Mesenchymal stem cell (in vitro differentiated cells and primary cell): ENCODE measurements at regions not wholly inside any gene's neighbourhood (a gene's known extent, or its start where the extent isn't known, plus 50 kb on each side); places are given as distances from the start of the nearest gene placed in this dataset.

Source experiments
- DNase-seq: peaks from one replicate; pipeline ENCODE4 v3.0.0-alpha.2; 2013
- H2AFZ ChIP-seq: one replicate; pipeline ENCODE4 v1.6.1; 2013; ENCODE audit warnings: low read depth, mild to moderate bottlenecking, control low read depth, inconsistent platforms, low read length, moderate library complexity
- H2AK5ac ChIP-seq: 2 replicates; pipeline ENCODE4 v1.6.1; 2013; ENCODE audit warnings: low read length, moderate library complexity, mild to moderate bottlenecking, inconsistent platforms; ENCODE audit not compliant: severe bottlenecking
- H2BK120ac ChIP-seq: one replicate; pipeline ENCODE4 v1.6.1; 2013; ENCODE audit warnings: low read depth, mild to moderate bottlenecking, inconsistent platforms, low read length, moderate library complexity
- H2BK12ac ChIP-seq, 2 experiments: one replicate each; pipeline ENCODE4 v1.6.1; 2013; ENCODE audit warnings: inconsistent platforms in 2 of 2, low read length in 2 of 2, mild to moderate bottlenecking in 2 of 2, moderate library complexity in 2 of 2, control low read depth in 1 of 2
- H2BK15ac ChIP-seq: one replicate; pipeline ENCODE4 v1.6.1; 2013; ENCODE audit warnings: mild to moderate bottlenecking, low read depth, inconsistent platforms; ENCODE audit not compliant: poor library complexity, severe bottlenecking
- H2BK5ac ChIP-seq: 2 replicates; pipeline ENCODE4 v1.6.1; 2013; ENCODE audit warnings: low read depth, mild to moderate bottlenecking, low read length, control low read depth, inconsistent platforms; ENCODE audit not compliant: poor library complexity, severe bottlenecking
- H3K14ac ChIP-seq, 2 experiments: one replicate each; pipeline ENCODE4 v1.6.1; 2013; ENCODE audit warnings: inconsistent platforms in 2 of 2, low read length in 2 of 2, control low read depth in 1 of 2, mild to moderate bottlenecking in 1 of 2, moderate library complexity in 1 of 2
- H3K18ac ChIP-seq, 2 experiments: one replicate each; pipeline ENCODE4 v1.6.1; 2013; ENCODE audit warnings: inconsistent platforms in 2 of 2, low read length in 2 of 2, control low read depth in 1 of 2, low read depth in 1 of 2, mild to moderate bottlenecking in 1 of 2
- H3K23ac ChIP-seq, 2 experiments: one replicate each; pipeline ENCODE4 v1.6.1; 2013; ENCODE audit warnings: inconsistent platforms in 2 of 2, low read length in 2 of 2, mild to moderate bottlenecking in 2 of 2, moderate library complexity in 2 of 2, control low read depth in 1 of 2
- H3K27ac ChIP-seq: 2 replicates; pipeline ENCODE4 v1.5.1; 2013; ENCODE audit warnings: mild to moderate bottlenecking, moderate library complexity, low read length, control low read depth, inconsistent platforms; ENCODE audit not compliant: poor library complexity, severe bottlenecking
- H3K27me3 ChIP-seq, 2 experiments: 2 replicates each; pipeline versions ENCODE4 v1.6.1 to v1.7.0; 2013; ENCODE audit warnings: low read length in 2 of 2, mild to moderate bottlenecking in 2 of 2, moderate library complexity in 2 of 2, control low read depth in 1 of 2, inconsistent platforms in 1 of 2; ENCODE audit not compliant: control insufficient read depth in 1 of 2, insufficient read depth in 1 of 2
- H3K36me3 ChIP-seq, 2 experiments: 2 replicates each; pipeline versions ENCODE4 v1.6.1 to v1.7.0; 2013; ENCODE audit warnings: low read length in 2 of 2, control low read depth in 1 of 2, inconsistent platforms in 1 of 2, low read depth in 1 of 2, mild to moderate bottlenecking in 1 of 2; ENCODE audit not compliant: insufficient read depth in 2 of 2, control insufficient read depth in 1 of 2
- H3K4ac ChIP-seq, 2 experiments: one replicate each; pipeline ENCODE4 v1.6.1; 2013; ENCODE audit warnings: inconsistent platforms in 2 of 2, low read length in 2 of 2, mild to moderate bottlenecking in 2 of 2, moderate library complexity in 2 of 2, control low read depth in 1 of 2, low read depth in 1 of 2
- H3K4me1 ChIP-seq: 2 replicates; pipeline ENCODE4 v1.6.1; 2013; ENCODE audit warnings: low read depth, low read length, control low read depth; ENCODE audit not compliant: control insufficient read depth, insufficient read depth
- H3K4me2 ChIP-seq: 2 replicates; pipeline ENCODE4 v1.6.1; 2013; ENCODE audit warnings: low read length, mild to moderate bottlenecking, inconsistent platforms; ENCODE audit not compliant: poor library complexity, severe bottlenecking
- H3K4me3 ChIP-seq, 2 experiments: 2 replicates each; pipeline versions ENCODE4 v1.5.1 to v1.7.0; 2013; ENCODE audit warnings: low read length in 2 of 2, mild to moderate bottlenecking in 2 of 2, control low read depth in 1 of 2, low read depth in 1 of 2; ENCODE audit not compliant: insufficient read depth in 1 of 2
- H3K79me1 ChIP-seq: replicated peaks from 2 replicates; pipeline ENCODE4 v1.6.1; 2013; ENCODE audit warnings: mild to moderate bottlenecking, control low read depth, low read length, inconsistent platforms; ENCODE audit not compliant: poor library complexity, severe bottlenecking
- H3K9ac ChIP-seq: 2 replicates; pipeline ENCODE4 v1.7.0; 2013; ENCODE audit warnings: mild to moderate bottlenecking, low read length, moderate library complexity
- H3K9me3 ChIP-seq: 2 replicates; pipeline ENCODE4 v1.7.0; 2013; ENCODE audit warnings: mild to moderate bottlenecking, low read length; ENCODE audit not compliant: control insufficient read depth
- H4K8ac ChIP-seq: one replicate; pipeline ENCODE4 v1.6.1; 2013; ENCODE audit warnings: inconsistent platforms, mild to moderate bottlenecking, low read length, moderate library complexity
- H4K91ac ChIP-seq: one replicate; pipeline ENCODE4 v1.6.1; 2013; ENCODE audit warnings: mild to moderate bottlenecking, low read length, inconsistent platforms
- WGBS: methylation state at CpG from one replicate; pipeline ENCODE4 v1.1.7; 2013; ENCODE audit warnings: mixed read lengths; 5-methylcytosine and 5-hydroxymethylcytosine counted together

GRCh38 chr3:61345020-61345419, 93.8 kb upstream of the FHIT start:
- H4K91ac ChIP-seq, result no peak overlapping the region
- H3K4me2 ChIP-seq, result no peak overlapping the region
- no peaks in the 10 kb centered on the region for H3K4me1 ChIP-seq
- DNase-seq, result no peak
- H3K79me1 ChIP-seq, result no peaks in the 10 kb centered on the region
- H3K9me3 ChIP-seq, result no peaks in the 10 kb centered on the region
- no CpG with 5 or more reads among the region's 2 CpGs for WGBS
- no peak overlapping the region for H2BK5ac ChIP-seq
- H3K4ac ChIP-seq, result no peak overlapping the region
- no peaks in the 10 kb centered on the region for H3K36me3 ChIP-seq
- H3K18ac ChIP-seq, result no peak overlapping the region
- no peak overlapping the region for H3K14ac ChIP-seq
- no peak overlapping the region for H2BK15ac ChIP-seq
- H3K23ac ChIP-seq, result no peak overlapping the region
- no peak overlapping the region for H4K8ac ChIP-seq
- no peak overlapping the region for H3K27ac ChIP-seq
- H3K27me3 ChIP-seq, result no peaks in the 10 kb centered on the region
- H3K9ac ChIP-seq, result no peak overlapping the region
- H2AFZ ChIP-seq, result no peak overlapping the region
- H2BK120ac ChIP-seq, result no peak overlapping the region
- H3K4me3 ChIP-seq, result no peak overlapping the region
- H2BK12ac ChIP-seq, result no peak overlapping the region
- H2AK5ac ChIP-seq, result no peak overlapping the region

DNA sequence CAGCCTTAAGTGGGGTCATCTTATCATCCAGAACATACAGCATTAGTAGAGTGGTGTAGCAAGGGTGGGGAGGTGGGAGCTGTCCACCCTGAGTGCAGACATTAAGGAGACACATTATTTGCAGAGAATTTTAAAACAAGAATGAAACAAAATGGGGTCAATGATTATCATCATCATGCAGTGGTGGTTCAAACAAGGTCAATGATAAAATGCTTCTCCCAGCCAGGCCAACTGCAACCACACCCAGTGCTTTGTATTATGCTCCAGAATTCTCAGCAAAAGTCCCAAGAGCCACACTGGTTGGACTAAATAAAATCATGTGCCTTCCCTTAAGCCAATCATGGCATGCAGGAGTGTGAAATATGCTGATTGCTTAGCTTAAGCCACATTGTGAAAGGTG, 96.7 kb upstream of the FHIT start:
- no peak overlapping the region for H3K18ac ChIP-seq
- H3K14ac ChIP-seq, result no peak overlapping the region
- no peak for DNase-seq
- no peaks in the 10 kb centered on the region for H3K4me1 ChIP-seq
- H3K9me3 ChIP-seq, result no peaks in the 10 kb centered on the region
- no peak overlapping the region for H3K4me3 ChIP-seq
- H2BK120ac ChIP-seq, result no peak overlapping the region
- H3K27me3 ChIP-seq, result no peaks in the 10 kb centered on the region
- H2BK12ac ChIP-seq, result no peak overlapping the region
- no peak overlapping the region for H2AFZ ChIP-seq
- H3K36me3 ChIP-seq, result no peaks in the 10 kb centered on the region
- H2AK5ac ChIP-seq, result no peak overlapping the region
- H2BK15ac ChIP-seq, result no peak overlapping the region
- no peaks in the 10 kb centered on the region for H3K79me1 ChIP-seq
- no peak overlapping the region for H4K91ac ChIP-seq
- H4K8ac ChIP-seq, result no peak overlapping the region
- no peak overlapping the region for H3K4me2 ChIP-seq
- H3K4ac ChIP-seq, result no peak overlapping the region
- no peak overlapping the region for H3K9ac ChIP-seq
- H3K27ac ChIP-seq, result no peak overlapping the region
- H3K23ac ChIP-seq, result no peak overlapping the region
- H2BK5ac ChIP-seq, result no peak overlapping the region

- Histone ChIP-seq H4K8ac (no peak overlapping the region), H3K36me3 (no peaks in the 10 kb centered on the region), H3K23ac (no peak overlapping the region), H3K79me1 (no peaks in the 10 kb centered on the region), H2BK120ac (no peak overlapping the region), H2BK12ac (no peak overlapping the region), H4K91ac (no peak overlapping the region), H3K4me2 (no peak overlapping the region), H3K18ac (no peak overlapping the region), H3K14ac (no peak overlapping the region), H2AFZ (no peak overlapping the region), H3K9me3 (no peaks in the 10 kb centered on the region), H3K27ac (no peak overlapping the region), H3K9ac (no peak overlapping the region), H3K4me3 (no peak overlapping the region), H3K4ac (no peak overlapping the region), H2BK15ac (no peak overlapping the region), H3K27me3 (no peaks in the 10 kb centered on the region), H2AK5ac (no peak overlapping the region), H2BK5ac (no peak overlapping the region), H3K4me1 (no peaks in the 10 kb centered on the region)
- no peak for DNase-seq
- 69% methylated on average over 4 of the region's 4 CpGs for WGBS
These were observed 98.5 kb upstream of the FHIT start for GRCh38 chr3:61349717-61350116.

- no peak overlapping the region for H3K14ac ChIP-seq
- no peaks in the 10 kb centered on the region for H3K9me3 ChIP-seq
- H3K9ac ChIP-seq, result no peak overlapping the region
- no peak overlapping the region for H3K4ac ChIP-seq
- no peak overlapping the region for H2AK5ac ChIP-seq
- no peaks in the 10 kb centered on the region for H3K79me1 ChIP-seq
- H2BK12ac ChIP-seq, result no peak overlapping the region
- H3K36me3 ChIP-seq, result no peaks in the 10 kb centered on the region
- no peak overlapping the region for H2BK120ac ChIP-seq
- H3K18ac ChIP-seq, result no peak overlapping the region
- H3K23ac ChIP-seq, result no peak overlapping the region
- no peak overlapping the region for H4K8ac ChIP-seq
- no peak overlapping the region for H3K27ac ChIP-seq
- H2BK5ac ChIP-seq, result no peak overlapping the region
- H2AFZ ChIP-seq, result no peak overlapping the region
- H3K27me3 ChIP-seq, result no peaks in the 10 kb centered on the region
- no peak for DNase-seq
- H2BK15ac ChIP-seq, result no peak overlapping the region
- WGBS, result 93% methylated on average over 4 of the region's 6 CpGs
- no peak overlapping the region for H4K91ac ChIP-seq
- H3K4me3 ChIP-seq, result no peak overlapping the region
- no peak overlapping the region for H3K4me2 ChIP-seq
- no peaks in the 10 kb centered on the region for H3K4me1 ChIP-seq
These were observed 99.6 kb upstream of the FHIT start for GRCh38 chr3:61350782-61351309.
